SK-N-SH (cell line): ENCODE measurements at regions not wholly inside any gene's neighbourhood (a gene's known extent, or its start where the extent isn't known, plus 50 kb on each side); places are given as distances from the start of the nearest gene placed in this dataset.

Experiments used
- CTCF ChIA-PET: fragments of 300-600, 350-600 bp; formaldehyde crosslinking; extraction: SDS; loops from one replicate; lab custom pipeline; 2021; lab: Yijun Ruan, JAX
- POLR2A ChIA-PET: fragments of 350-600 bp; sonication (Branson Sonifier 250); formaldehyde crosslinking; extraction: SDS; loops from one replicate; lab custom pipeline; 2020; ENCODE audit warnings: antibody characterized with exemption, inconsistent platforms; lab: Yijun Ruan, JAX
- DNase-seq: peaks from one replicate; pipeline ENCODE4 v3.0.0; 2012
- H2AFZ ChIP-seq: fragments of 200-600 bp; sonication (generic); 2 replicates; pipeline ENCODE4 v1.8.1; 2016; ENCODE audit warnings: antibody characterized with exemption, mild to moderate bottlenecking, low read depth
- H3F3A ChIP-seq: fragments of 200-600 bp; sonication (generic); replicated peaks from 2 replicates; pipeline ENCODE3; 2016; ENCODE audit warnings: antibody characterized with exemption, mild to moderate bottlenecking; ENCODE audit not compliant: insufficient read depth
- H3K27ac ChIP-seq, 2 experiments: fragments of 200-500 bp in 1 of 2; fragments of 200-600 bp in 1 of 2; sonication (Bioruptor generic) in 1 of 2; sonication (generic), shearing (Covaris generic) in 1 of 2; 2 replicates each; pipeline versions ENCODE4 v1.5.1 to v1.6.1; 2014 to 2016; ENCODE audit warnings: low read depth in 2 of 2, inconsistent platforms in 1 of 2, low read length in 1 of 2, mild to moderate bottlenecking in 1 of 2, mixed read lengths in 1 of 2
- H3K27me3 ChIP-seq: fragments of 200-600 bp; sonication (generic), shearing (Covaris generic); 2 replicates; pipeline ENCODE4 v1.6.1; 2016; ENCODE audit warnings: mixed run types; ENCODE audit not compliant: insufficient read depth
- H3K36me3 ChIP-seq, 2 experiments: fragments of 200-500 bp in 1 of 2; fragments of 200-600 bp in 1 of 2; sonication (Bioruptor generic) in 1 of 2; sonication (generic) in 1 of 2; replicated peaks in 1 of 2; 2 replicates each; pipeline versions ENCODE3 to v1.5.1; 2014 to 2016; ENCODE audit warnings: low read length in 1 of 2, mild to moderate bottlenecking in 1 of 2; ENCODE audit not compliant: insufficient read depth in 2 of 2, control insufficient read depth in 1 of 2
- H3K4me1 ChIP-seq, 2 experiments: fragments of 200-500 bp in 1 of 2; fragments of 200-600 bp in 1 of 2; sonication (Bioruptor generic) in 1 of 2; sonication (generic), shearing (Covaris generic) in 1 of 2; 2 replicates each; pipeline versions ENCODE4 v1.5.1 to v1.6.1; 2014 to 2016; ENCODE audit warnings: low read depth in 1 of 2, low read length in 1 of 2, mixed run types in 1 of 2; ENCODE audit not compliant: insufficient read depth in 2 of 2, control insufficient read depth in 1 of 2
- H3K4me2 ChIP-seq: fragments of 200-600 bp; sonication (generic), shearing (Covaris generic); 2 replicates; pipeline ENCODE4 v1.6.1; 2017; ENCODE audit warnings: mixed run types
- H3K4me3 ChIP-seq, 2 experiments: fragments of 200-500 bp in 1 of 2; fragments of 200-600 bp in 1 of 2; sonication (Bioruptor generic) in 1 of 2; sonication (generic), shearing (Covaris generic) in 1 of 2; 2 replicates each; pipeline versions ENCODE4 v1.5.1 to v1.8.1; 2014 to 2016; ENCODE audit warnings: low read depth in 2 of 2, inconsistent platforms in 1 of 2, low read length in 1 of 2, mild to moderate bottlenecking in 1 of 2, mixed read lengths in 1 of 2, moderate library complexity in 1 of 2
- H3K79me2 ChIP-seq: fragments of 200-600 bp; sonication (generic); 2 replicates; pipeline ENCODE4 v1.8.1; 2017; ENCODE audit warnings: mild to moderate bottlenecking; ENCODE audit not compliant: insufficient read depth
- H3K9ac ChIP-seq: fragments of 200-600 bp; sonication (generic); 2 replicates; pipeline ENCODE4 v1.6.1; 2017; ENCODE audit warnings: mixed run types
- H3K9me2 ChIP-seq: fragments of 200-600 bp; sonication (generic); 2 replicates; pipeline ENCODE4 v1.6.1; 2017; ENCODE audit warnings: mixed run types
- H3K9me3 ChIP-seq: fragments of 200-600 bp; sonication (generic); 2 replicates; pipeline ENCODE4 v1.6.1; 2017; ENCODE audit warnings: mixed run types, mild to moderate bottlenecking, moderate library complexity
- H4K20me1 ChIP-seq: fragments of 200-600 bp; sonication (generic); 2 replicates; pipeline ENCODE4 v1.6.1; 2017; ENCODE audit warnings: mild to moderate bottlenecking, mixed run types; ENCODE audit not compliant: insufficient read depth
- CHD2 ChIP-seq: fragments of 150-350 bp; IDR thresholded peaks from 2 replicates; pipeline ENCODE4 v1.6.1; 2018; ENCODE audit warnings: low read length; ENCODE audit not compliant: partially characterized antibody
- EZH2phosphoT487 ChIP-seq: fragments of 200-600 bp; sonication (generic); IDR thresholded peaks from 2 replicates; pipeline ENCODE4 v1.6.1; 2017; ENCODE audit warnings: low read depth, mixed run types, mild to moderate bottlenecking, antibody characterized with exemption, moderate library complexity, borderline replicate concordance
- FOSL2 ChIP-seq: IDR thresholded peaks from 2 replicates; pipeline ENCODE4 v1.4.0; 2012; ENCODE audit warnings: low read depth, mild to moderate bottlenecking, moderate library complexity, borderline replicate concordance
- FOXJ3 ChIP-seq: sonication (generic); formaldehyde crosslinking; IDR thresholded peaks from 2 replicates; pipeline ENCODE4 v1.5.1; 2020; ENCODE audit warnings: mild to moderate bottlenecking, missing genetic modification reagents
- FOXM1 ChIP-seq: IDR thresholded peaks from 2 replicates; pipeline ENCODE4 v1.4.0; 2012; ENCODE audit warnings: low read depth, mild to moderate bottlenecking
- GATA2 ChIP-seq: sonication (generic); formaldehyde crosslinking; IDR thresholded peaks from 2 replicates; pipeline ENCODE4 v1.5.0; 2020; ENCODE audit warnings: mild to moderate bottlenecking, missing genetic modification reagents
- JUND ChIP-seq: IDR thresholded peaks from 2 replicates; pipeline ENCODE4 v1.4.0; 2012
- NRF1 ChIP-seq: IDR thresholded peaks from 2 replicates; pipeline ENCODE4 v1.6.1; 2012; ENCODE audit warnings: low read depth, mild to moderate bottlenecking, low read length
- POLR2AphosphoS5 ChIP-seq: IDR thresholded peaks from 2 replicates; pipeline ENCODE4 v1.6.1; 2012; ENCODE audit warnings: low read depth, low read length
- RAD21 ChIP-seq: IDR thresholded peaks from 2 replicates; pipeline ENCODE4 v1.6.1; 2012; ENCODE audit warnings: mild to moderate bottlenecking, low read length
- RCOR1 ChIP-seq: fragments of 150-350 bp; IDR thresholded peaks from 2 replicates; pipeline ENCODE4 v1.6.1; 2017; ENCODE audit warnings: antibody characterized with exemption, low read length
- RXRA ChIP-seq: IDR thresholded peaks from 2 replicates; pipeline ENCODE4 v1.4.0; 2012; ENCODE audit warnings: low read depth, mild to moderate bottlenecking, borderline replicate concordance
- SIN3A ChIP-seq: IDR thresholded peaks from 2 replicates; pipeline ENCODE4 v1.6.1; 2012; ENCODE audit warnings: low read depth, mild to moderate bottlenecking, low read length, moderate library complexity, borderline replicate concordance
- WGBS: methylation state at CpG from one replicate; pipeline ENCODE4 v1.1.6; 2017; ENCODE audit warnings: low lambda C conversion rate; 5-methylcytosine and 5-hydroxymethylcytosine counted together
- TF ChIP-seq, protein P1 (sequence below): fragments of 150-350 bp; IDR thresholded peaks from 2 replicates; pipeline ENCODE4 v1.6.1; 2017; ENCODE audit warnings: antibody characterized with exemption, low read length, low read depth, borderline replicate concordance
- TF ChIP-seq, protein P2 (sequence below): IDR thresholded peaks from 2 replicates; pipeline ENCODE4 v1.4.0; 2012; ENCODE audit warnings: low read depth, borderline replicate concordance
- TF ChIP-seq, protein P3 (sequence below): fragments of 150-350 bp; IDR thresholded peaks from 2 replicates; pipeline ENCODE4 v1.6.1; 2016; ENCODE audit warnings: mild to moderate bottlenecking, low read depth, low read length
- TF ChIP-seq, protein P4 (sequence below): IDR thresholded peaks from 2 replicates; pipeline ENCODE4 v1.4.0; 2012; ENCODE audit warnings: low read depth
- TF ChIP-seq, protein P5 (sequence below): IDR thresholded peaks from 2 replicates; pipeline ENCODE4 v1.4.0; 2012; ENCODE audit warnings: low read depth, borderline replicate concordance

DNA sequence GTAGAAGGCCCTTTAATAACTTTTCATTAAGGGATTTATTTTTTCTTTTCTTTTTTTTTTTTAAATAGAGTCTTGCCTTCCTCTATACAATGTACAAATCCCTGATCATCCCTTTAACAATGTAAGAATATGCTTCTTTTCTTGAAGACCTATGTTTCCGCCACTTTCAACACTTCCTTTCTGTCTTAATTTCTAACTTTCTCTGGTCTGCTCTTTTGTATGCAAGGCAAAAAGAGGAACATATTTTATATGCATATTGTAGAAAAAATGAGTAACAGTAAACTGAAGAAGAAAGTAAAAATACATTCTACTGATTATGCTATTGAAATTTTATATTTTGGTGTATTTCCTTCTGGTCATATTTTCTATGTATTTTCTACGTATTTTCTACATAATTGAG lies 484.7 kb downstream of the TFAP2B start (continued):
- TF ChIP-seq FOXM1 (no peak), RAD21 (no peak), RXRA (no peak), EZH2phosphoT487 (no peak)
- TF ChIP-seq, protein P1, sequence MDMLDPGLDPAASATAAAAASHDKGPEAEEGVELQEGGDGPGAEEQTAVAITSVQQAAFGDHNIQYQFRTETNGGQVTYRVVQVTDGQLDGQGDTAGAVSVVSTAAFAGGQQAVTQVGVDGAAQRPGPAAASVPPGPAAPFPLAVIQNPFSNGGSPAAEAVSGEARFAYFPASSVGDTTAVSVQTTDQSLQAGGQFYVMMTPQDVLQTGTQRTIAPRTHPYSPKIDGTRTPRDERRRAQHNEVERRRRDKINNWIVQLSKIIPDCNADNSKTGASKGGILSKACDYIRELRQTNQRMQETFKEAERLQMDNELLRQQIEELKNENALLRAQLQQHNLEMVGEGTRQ, result no peak
- TF ChIP-seq, protein P2, sequence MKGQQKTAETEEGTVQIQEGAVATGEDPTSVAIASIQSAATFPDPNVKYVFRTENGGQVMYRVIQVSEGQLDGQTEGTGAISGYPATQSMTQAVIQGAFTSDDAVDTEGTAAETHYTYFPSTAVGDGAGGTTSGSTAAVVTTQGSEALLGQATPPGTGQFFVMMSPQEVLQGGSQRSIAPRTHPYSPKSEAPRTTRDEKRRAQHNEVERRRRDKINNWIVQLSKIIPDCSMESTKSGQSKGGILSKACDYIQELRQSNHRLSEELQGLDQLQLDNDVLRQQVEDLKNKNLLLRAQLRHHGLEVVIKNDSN, result no peak

DNA sequence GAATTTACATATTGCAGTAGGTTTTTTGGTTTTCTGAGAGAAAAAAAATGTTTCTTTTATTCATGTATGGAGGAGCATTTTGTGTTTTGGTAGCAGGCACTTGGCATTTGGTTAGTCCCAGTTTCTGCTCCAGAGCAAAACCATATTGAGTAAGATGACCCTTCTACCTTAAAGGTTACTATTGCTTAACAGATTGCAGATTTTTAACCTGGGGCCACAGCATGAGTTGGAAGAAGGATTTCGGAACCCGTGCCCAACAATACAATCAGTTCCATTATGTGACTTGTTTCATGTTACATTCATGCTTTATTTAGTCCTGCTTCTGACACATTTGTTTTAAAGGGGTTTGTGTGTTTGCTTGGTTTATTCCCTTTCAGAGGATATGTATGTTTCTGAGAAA lies 496.3 kb downstream of the TFAP2B start:
- no peaks in the 10 kb centered on the region for H3K9me2 ChIP-seq
- ChIA-PET POLR2A (no interaction called here), CTCF (no interaction called here)
- DNase-seq, result no peak
- H2AFZ ChIP-seq, result no peak overlapping the region
- H3K9me3 ChIP-seq, result no peaks in the 10 kb centered on the region
- H3K4me1 ChIP-seq, result no peaks in the 10 kb centered on the region
- no peak overlapping the region for H3K9ac ChIP-seq
- H3K4me3 ChIP-seq, result no peak overlapping the region
- H3K36me3 ChIP-seq, result no peaks in the 10 kb centered on the region
- 66% methylated on average over 2 of the region's 2 CpGs for WGBS
- H3K79me2 ChIP-seq, result no peaks in the 10 kb centered on the region
- TF ChIP-seq RXRA (no peak), RAD21 (no peak), FOXM1 (no peak), SIN3A (no peak), CHD2 (no peak), FOXJ3 (CRISPR knock-in tag) (no peak), FOSL2 (no peak), JUND (no peak), RCOR1 (no peak), POLR2AphosphoS5 (no peak), GATA2 (no peak), NRF1 (no peak)
- TF ChIP-seq, protein P3, sequence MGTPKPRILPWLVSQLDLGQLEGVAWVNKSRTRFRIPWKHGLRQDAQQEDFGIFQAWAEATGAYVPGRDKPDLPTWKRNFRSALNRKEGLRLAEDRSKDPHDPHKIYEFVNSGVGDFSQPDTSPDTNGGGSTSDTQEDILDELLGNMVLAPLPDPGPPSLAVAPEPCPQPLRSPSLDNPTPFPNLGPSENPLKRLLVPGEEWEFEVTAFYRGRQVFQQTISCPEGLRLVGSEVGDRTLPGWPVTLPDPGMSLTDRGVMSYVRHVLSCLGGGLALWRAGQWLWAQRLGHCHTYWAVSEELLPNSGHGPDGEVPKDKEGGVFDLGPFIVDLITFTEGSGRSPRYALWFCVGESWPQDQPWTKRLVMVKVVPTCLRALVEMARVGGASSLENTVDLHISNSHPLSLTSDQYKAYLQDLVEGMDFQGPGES, result no peak
- TF ChIP-seq, protein P4, sequence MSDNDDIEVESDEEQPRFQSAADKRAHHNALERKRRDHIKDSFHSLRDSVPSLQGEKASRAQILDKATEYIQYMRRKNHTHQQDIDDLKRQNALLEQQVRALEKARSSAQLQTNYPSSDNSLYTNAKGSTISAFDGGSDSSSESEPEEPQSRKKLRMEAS, result no peak
- TF ChIP-seq, protein P5, sequence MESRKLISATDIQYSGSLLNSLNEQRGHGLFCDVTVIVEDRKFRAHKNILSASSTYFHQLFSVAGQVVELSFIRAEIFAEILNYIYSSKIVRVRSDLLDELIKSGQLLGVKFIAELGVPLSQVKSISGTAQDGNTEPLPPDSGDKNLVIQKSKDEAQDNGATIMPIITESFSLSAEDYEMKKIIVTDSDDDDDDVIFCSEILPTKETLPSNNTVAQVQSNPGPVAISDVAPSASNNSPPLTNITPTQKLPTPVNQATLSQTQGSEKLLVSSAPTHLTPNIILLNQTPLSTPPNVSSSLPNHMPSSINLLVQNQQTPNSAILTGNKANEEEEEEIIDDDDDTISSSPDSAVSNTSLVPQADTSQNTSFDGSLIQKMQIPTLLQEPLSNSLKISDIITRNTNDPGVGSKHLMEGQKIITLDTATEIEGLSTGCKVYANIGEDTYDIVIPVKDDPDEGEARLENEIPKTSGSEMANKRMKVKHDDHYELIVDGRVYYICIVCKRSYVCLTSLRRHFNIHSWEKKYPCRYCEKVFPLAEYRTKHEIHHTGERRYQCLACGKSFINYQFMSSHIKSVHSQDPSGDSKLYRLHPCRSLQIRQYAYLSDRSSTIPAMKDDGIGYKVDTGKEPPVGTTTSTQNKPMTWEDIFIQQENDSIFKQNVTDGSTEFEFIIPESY, result no peak
- no peaks in the 10 kb centered on the region for H3F3A ChIP-seq
- no peaks in the 10 kb centered on the region for H4K20me1 ChIP-seq
- no peak overlapping the region for H3K4me2 ChIP-seq
- no peaks in the 10 kb centered on the region for H3K27me3 ChIP-seq
- H3K27ac ChIP-seq, result no peak overlapping the region
